NCI-H2107 treated with DMSO at 0.1 percent for 48 hours (cell line): ENCODE measurements at regions not wholly inside any gene's neighbourhood (a gene's known extent, or its start where the extent isn't known, plus 50 kb on each side); places are given as distances from the start of the nearest gene placed in this dataset.
"Not testable (repeated sequence)": the region's sequence is repeated elsewhere in the genome, so short reads cannot be mapped to it uniquely, and the experiment has no call there.

ENCODE experiments used
- DNase-seq: peaks from one replicate; lab custom pipeline; 2025; ENCODE audit not compliant: unreplicated experiment; lab: John Stamatoyannopoulos, UW

DNA sequence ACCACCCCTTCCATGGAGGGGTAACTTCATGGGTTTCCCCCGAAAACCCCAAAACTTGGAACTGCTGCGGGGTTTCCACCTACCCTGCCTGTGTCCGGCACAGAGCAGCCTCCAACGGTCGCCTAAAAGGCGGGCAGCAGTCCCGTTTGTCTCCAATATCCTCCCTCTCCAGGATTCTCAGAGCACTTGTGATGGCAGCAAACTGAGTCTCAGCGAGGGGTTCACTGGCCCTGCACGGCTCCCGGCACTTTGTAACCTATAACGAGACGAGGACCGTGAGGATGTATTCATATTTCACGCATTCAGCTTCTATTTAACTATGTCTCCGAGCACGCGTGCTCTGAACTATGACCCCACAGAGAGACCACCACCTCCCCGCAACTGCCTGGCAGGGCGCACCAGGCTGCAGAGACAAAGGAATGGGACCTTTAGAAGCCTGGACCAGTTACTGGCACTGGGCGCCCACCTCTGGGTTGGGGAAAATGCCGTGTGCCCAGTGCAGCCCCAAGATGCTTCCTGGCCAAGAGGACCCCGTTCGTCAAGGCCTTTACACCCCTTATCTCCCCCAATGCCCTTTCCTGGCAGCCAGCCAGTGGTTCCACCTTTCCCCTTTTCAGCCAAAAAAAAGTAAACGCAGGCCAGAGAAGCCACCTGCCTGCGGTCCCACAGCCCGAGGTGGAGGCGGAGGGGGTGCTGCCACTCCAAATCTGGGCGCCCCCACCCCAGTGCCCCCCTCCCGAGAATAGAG is 173.1 kb upstream of the RTL1 start:
- no peak for DNase-seq

DNA sequence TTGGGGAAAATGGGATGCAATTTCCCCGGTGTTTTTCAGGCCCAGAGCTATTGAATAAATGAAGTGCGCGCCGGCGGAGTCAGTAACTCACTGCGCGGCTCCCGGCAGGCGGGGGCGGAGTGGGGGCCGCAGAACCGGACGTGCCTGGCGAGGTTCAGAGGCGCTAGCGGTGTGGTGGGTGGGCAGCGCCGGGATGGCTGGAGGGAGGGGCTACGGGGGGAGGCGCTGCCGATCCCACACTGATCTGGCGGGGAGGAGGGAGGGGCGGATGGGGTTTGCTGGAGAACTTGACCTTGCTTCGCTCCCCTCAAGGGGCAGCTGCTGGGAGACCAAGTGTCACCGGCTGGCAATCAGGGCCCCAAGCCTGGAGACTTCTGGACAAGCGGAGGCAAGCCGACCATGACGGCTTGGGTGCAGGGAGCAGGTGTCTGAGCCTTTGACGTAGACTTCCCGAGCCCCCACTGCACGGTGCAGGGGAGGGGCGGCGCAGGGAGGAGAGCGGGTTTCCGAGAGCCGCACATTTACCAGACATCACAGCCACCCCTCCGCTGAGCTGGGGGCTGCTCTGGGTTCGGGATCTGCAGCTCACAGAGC is 174.1 kb upstream of the RTL1 start:
- DNase-seq, result peak; percentile 64

DNA sequence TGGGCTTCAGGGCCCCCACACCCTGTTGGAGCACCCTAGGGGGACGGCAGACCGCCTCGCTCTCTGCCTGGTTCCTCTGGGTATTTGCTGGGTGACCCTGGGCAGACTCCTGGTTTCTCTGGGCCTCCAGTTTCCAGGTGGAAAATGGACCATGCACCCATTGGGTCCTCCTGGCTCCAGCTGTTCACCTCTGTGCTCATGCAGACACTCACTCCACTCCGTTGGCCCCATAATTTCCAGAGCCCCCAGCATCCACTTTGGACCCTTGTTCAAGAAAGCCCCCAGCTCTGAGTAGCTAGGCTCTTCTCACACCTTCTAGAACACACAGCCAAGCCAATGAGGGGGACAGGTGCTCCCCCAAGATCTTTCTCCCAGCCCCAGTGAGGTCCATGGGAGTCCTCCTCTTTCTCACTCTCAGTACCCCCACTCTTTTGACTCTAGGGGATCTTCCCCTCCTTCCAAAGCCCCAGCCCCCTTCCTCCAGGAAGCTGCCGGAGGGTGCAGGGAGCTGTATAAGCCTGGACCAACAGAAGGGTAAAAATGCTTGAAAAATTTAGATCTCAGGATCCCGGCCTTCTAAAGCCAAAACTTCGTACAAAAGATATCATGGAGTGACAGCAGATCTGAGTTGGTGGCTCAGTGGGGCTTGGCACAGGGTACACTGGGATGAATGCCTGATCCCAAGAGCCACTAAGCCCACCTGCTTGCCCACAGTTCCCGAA is 174.8 kb upstream of the RTL1 start:
- peak; percentile 70 for DNase-seq

DNA sequence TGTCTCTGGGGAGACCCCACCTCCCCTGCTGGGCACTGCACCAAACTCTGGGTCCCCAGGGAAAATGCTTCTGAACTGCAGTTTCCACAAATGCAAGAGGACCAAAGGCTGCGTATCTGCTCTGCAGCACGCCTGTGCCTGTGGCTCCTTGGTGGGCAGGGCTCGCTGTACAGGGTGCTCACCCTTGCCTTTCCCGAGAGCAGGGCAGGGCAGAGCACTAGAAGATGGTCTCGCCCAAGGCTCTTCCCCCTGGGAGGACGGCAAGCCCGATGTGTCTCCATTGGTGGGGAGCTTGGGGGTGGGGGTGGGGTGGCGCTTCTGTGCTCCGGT is 175.3 kb upstream of the RTL1 start:
- peak; percentile 70 for DNase-seq

DNA sequence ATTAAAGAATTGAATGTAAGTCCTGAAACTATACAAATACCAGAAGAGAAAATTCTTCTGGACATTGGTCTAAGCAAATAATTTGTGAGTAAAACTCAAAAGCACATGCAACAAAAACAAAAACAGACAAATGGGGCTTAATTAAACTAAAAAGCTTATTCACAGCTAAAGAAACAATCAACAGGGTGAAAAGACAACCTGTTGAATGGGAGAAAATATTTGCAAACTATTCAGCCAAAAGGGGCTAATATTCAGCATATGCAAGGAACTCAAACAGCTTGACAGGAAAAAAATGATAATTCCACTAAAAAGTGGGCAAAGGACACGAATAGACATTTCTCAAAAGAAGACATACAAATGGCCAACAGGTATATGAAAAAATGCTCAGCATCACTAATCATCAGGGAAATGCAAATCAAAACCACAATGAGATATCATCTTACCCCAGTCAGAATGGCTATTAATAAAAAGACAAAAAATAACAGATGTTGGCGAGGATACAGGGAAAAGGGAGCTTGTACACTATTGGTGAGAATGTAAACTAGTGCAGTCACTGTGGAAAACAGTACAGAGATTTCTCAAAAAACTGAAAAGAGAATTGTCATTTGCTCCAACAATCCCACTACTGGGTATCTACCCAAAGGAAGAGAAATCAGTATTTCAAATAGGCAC is 177.5 kb upstream of the RTL1 start:
- no peak for DNase-seq

DNA sequence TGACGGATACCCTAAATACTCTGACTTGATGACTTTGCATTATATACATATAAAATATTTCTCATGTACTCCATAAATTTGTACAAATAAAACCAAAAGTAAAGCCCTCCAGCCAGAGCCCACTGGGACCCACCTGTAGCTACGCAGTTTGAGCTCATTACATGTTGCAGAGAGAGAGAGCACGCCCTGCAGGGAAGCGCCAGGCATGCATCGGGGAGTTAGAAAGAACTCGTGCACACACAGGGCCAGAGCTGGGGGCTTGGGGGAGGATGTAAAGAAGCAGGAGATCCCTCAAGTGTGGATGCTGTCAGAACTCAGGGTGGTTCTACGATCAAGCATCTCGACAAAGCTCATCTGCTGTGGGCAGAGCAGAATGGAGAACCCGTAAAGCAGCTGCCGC is 178.5 kb upstream of the RTL1 start:
- no peak for DNase-seq

DNA sequence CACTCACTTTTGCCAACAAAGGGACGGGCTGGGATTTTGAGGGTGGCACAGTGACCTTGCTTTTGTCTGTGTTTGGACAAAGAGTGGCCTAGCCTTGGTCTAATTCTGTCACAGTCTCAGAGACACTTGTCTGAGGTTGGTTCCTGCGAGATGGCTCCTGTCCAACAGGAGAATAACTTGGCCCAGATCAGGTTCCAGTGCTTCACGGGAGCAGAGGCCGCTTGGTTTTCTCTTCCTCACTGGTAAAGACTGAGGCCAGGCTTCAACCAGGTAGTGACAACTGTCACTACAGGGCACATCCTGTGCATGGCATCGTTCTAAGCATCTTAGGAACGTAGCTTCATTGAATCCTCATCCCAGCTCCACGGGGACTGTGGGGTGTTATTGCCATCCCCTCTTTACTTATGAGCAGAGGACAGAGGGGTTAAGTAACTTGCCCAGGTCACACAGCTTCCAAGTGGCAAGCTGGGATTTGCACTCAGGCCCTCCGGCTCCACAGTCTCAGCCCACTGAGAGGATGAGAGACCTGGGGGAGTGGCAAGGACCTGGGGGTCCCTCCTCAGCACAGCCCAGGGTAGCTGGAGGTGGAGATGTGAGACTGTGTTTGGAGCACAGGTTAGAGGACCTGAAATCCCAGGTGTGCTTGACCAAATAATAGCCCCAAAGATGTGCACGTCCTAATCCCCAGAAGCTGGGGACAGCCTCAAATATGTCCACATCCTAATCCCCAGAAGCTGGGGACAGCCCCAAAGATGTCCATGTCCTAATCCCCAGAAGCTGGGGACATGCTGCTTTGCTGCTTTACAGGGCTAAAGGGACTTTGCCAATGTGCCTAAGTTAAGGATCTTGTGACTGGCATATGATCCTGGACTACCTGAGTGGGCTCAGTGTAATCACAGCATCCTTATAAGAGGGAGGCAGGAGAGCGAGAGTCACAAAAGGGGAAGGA is 179.2 kb upstream of the RTL1 start:
- DNase-seq, result no peak

DNA sequence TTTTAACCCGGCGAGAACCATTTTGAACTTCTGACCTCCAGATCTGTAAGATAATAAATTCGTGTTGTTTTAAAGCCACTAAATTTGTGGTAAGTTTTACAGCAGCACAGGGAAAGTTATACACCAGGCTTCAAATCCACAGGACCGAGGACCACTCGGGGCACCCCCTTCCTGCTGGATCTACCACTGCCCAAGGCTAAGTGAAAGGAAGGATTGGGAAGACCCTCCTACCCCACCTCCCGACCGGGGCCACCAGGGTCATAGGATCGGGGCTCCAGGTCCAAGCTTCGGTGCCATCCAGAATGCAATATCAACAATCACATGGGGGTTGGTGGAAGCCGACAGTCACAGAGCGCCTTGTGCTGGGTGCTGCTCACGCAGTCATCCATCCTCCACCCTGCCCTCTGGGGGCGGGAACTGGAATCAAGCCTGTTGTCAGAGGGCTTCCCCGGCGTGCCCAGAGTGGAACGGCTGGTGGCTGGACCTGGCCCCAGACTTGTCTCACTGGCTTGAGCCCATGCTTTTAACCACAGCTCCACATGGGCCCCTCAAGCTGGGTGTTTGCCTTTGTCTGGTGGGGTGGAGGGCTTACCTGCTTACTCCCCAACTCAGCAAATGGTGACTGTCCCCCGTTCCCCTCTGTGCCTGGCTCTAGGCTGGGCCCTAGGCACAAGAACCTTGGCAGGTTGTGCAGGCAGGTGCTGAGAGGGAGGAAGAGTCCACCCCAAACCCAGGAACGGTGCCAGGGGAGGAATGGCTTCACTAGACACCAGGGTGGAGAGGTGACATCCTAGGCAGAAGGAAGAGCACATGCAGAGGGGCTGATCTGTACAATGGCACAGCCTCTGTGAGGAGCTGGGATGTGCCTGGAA is 180.3 kb upstream of the RTL1 start:
- DNase-seq, result no peak

DNA sequence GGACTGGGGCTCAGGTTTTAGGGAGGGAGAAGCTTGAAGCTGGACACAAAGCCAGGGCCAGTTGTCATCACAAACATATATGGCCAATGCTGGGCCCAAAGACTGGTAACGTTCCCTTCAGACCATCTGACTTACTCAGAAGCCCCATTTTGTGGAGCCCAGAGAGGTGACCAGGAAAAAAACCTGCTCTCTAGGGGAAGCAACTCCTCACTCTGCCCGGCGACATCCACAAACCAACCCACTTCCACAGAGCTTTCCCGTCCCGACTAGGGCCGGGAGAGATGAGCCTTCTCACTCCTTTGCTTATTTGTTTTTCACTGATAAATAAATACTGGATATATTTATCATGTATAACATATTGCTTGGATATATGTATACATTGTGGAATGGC is 180.9 kb upstream of the RTL1 start:
- DNase-seq, result no peak

DNA sequence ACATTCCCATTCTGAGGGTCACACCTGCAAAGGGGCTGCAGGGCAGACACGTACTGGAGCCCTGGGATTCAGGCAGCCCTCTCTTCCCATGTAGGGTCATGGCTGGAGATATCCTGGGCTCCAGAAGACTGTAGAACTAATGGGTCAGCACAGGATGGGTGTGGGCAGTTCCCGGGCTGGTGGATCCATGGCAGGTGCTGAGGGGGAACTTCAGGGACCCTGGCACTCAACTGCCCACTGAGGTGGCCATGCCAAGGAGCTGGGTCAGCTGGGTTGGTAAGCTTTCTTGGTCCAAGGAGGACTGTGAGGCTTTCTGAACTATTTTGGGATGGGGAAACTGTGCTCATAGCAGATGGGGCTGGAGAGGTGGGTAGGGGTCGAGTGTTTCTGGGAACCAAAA is 183.4 kb upstream of the RTL1 start:
- no peak for DNase-seq

DNA sequence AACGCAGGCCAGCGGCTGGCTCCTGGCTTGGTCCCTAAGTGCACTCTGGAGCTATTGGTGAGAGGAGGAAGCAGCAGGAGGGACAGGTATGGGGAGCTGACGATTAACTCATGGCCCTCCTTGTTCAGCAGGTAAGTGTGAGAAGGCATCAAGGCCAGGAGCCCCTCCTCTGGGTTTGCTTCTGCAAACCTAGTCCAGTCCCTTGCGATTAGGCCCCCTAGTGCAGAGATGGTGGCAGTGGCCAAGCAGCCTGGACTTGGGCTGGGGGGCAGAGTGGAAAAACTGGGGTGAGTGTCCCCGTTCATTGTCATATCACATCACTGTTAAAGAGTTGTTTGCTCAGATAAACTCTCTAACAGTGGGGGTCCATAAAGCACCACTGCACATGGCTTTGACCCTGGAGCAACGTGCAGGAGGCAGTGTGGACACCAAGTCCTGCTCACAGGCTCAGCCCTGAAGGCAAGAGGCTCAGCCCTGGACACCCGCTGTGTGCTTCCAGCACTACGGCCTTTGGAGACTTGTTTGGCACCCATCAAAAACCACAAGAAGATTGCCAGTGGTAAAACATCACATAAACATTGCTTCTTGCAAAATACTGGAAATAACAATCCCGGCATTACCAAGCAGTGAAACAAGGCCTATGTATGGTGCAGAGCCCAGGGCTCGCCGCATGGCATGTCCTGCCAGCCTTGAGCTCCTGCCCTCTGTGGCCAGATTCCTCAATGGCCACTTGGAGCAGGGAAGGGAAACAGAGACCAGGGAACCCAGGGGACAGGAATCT is 184.3 kb upstream of the RTL1 start:
- DNase-seq, result no peak

DNA sequence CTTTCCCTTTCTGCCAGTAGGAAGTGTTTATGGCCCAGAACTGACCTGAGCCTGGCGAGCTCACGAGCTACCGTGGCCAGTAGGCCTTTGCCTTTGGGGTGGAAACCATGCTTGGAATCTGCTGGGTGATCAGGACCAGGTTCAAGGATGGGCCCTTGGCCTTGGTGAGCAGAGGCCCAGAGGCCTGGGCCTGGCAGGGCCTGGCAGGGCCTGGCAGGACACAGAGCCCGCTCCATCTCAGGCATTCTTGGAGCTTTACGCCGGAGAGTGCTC is 184.8 kb upstream of the RTL1 start:
- no peak for DNase-seq

DNA sequence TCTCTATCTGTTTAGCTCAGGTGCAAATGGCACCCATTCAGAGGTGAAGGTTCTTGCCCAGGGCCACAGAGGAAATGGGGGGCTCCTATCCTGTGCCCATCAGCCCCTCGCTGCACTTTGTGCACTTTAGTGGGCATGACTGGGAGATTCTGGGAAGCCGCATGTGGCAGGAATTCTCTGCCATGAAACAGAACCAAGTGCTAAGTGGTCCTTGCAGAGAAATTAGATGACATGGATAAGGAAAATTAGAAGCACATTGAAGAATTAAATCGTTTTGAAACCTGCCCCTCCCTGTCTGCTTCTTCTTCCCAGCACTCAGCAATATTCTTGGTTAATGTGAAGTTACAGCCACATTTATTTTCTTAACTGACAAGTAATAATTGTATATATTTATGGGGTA is 185.2 kb upstream of the RTL1 start:
- DNase-seq, result no peak

DNA sequence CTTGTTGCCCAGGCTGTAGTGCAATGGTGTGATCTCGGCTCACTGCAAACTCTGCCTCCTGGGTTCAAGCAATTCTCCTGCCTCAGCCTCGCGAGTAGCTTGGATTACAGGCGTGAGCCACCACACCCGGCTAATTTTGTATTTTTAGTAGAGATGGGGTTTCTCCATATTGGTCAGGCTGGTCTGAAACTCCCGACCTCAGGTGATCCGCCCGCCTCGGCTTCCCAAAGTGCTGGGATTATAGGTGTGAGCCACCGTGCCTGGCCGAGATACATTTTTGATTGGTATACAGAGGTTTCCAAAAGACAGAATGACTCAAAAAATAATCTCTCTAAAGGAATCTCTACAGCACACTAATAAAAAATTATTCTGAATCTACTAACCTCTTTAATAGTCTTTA is 187.0 kb upstream of the RTL1 start:
- not testable (repeated sequence) for DNase-seq

DNA sequence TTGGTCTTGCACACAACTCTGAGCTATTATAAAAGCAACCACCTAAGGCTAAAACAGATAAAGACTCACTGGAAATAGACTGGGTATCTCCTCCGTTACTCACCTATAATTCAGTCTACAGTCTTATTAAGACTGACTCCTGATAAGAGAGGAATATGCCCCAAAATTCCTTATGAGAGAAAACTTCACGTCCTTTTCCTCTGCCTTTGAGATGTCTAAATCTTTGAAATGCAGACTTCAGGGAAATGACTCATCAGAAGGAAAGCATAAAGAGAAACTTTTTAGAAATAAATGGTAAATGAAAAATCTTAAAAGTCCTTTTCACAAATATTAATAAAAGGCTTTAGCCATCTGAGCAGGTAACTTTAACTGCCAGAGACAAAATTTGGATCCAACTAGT is 187.5 kb upstream of the RTL1 start:
- no peak for DNase-seq

DNA sequence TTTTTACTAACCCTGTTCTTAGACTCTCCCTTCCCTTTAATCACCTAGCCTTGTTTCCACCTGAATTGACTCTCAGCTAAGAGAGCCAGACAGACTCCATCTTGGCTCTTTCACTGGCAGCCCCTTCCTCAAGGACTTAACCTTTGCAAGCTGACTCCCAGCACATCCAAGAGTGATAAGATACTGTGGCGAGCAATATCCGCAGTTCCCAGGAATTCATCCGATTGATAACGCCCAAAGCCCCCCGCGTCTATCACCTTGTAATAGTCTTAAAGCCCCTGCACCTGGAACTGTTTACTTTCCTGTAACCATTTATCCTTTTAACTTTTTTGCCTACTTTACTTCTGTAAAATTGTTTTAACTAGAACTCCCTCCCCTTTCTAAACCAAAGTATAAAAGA is 191.4 kb upstream of the RTL1 start:
- DNase-seq, result not testable (repeated sequence)

DNA sequence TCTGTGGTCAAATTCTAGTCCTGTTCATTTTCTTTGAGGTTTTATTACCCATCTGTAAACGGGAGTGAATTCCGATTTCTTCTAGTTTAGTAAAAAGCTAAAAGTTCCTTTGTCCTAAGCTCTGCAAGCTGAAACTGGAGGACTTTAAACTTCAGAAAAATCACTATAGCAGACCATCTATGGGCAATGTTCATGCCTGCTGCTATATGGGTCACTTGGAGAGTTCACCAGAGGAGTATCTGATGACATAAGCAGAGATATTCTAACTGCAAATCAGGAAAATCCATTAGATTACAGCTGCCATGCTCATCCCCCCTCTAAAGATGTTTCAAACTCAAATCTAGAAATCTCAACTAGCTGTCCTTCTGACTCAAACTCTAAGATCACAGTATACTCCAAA is 193.0 kb upstream of the RTL1 start:
- DNase-seq, result no peak

DNA sequence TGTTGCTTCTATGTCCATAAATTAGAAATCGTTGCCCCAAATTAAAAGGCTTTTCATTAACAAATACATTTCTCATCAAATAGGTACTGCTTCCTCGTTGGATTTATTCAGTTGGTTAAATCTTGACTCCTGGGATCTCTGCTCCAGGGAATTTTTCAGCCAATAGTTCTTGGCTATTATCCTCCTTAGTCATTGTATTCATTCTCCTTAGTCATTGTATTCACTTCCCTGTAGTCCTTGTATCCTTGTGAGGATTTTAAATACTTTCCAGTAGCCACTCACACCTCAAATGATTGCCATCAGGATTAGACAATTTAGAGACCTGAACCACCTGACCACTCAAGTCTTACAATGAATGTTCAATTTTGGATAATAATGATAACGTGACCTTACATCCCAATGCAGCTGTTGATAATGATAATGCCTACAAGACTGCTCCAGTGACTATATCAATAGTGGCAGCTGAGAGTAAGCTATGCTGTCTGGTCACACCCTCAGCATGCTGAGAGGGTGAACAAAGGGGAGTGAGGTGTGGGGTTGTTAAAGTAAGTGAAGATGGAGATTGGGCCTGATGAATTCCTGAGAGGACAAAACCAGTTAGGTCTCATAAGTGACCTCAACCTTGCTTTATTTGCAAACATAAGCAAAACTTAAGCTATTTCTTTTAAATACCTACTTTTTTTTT is 193.7 kb upstream of the RTL1 start:
- DNase-seq, result no peak

DNA sequence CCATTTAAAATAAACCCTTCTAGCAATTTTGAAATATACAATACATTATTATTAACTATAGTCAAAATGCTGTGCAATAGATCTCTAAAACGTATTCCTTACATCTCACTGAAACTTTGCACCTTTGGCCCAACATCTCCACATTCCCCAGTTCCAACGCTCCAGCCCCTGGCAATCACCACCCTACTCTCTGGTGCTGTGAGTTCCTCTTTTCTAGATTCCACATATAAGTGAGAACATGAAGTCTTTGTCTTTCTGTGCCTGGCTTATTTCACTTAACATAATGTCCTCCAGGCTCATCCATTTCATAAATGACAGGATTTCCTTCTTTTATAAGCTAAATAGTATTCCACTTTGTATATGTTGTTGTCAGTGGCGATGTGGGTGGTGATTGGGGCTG is 194.7 kb upstream of the RTL1 start:
- DNase-seq, result no peak
